IMR-90 (cell line): ENCODE measurements at regions not wholly inside any gene's neighbourhood (a gene's known extent, or its start where the extent isn't known, plus 50 kb on each side); places are given as distances from the start of the nearest gene placed in this dataset.

ENCODE experiments used
- BHLHE40 ChIP-seq: fragments of 150-350 bp; IDR thresholded peaks from 2 replicates; pipeline ENCODE4 v1.6.1; 2016; ENCODE audit warnings: mild to moderate bottlenecking, low read depth, low read length
- CEBPB ChIP-seq: IDR thresholded peaks from 2 replicates; pipeline ENCODE4 v1.6.1; 2012; ENCODE audit warnings: low read depth, low read length, improper control_type of control experiment
- CHD1 ChIP-seq: IDR thresholded peaks from 2 replicates; pipeline ENCODE4 v1.6.1; 2012; ENCODE audit warnings: low read depth, low read length, improper control_type of control experiment
- ELK1 ChIP-seq: fragments of 150-350 bp; IDR thresholded peaks from 2 replicates; pipeline ENCODE4 v1.6.1; 2016; ENCODE audit warnings: low read depth, mild to moderate bottlenecking, low read length, moderate library complexity, borderline replicate concordance
- FOS ChIP-seq: fragments of 150-350 bp; IDR thresholded peaks from 2 replicates; pipeline ENCODE4 v1.6.1; 2016; ENCODE audit warnings: low read depth, low read length
- MAFK ChIP-seq: IDR thresholded peaks from 2 replicates; pipeline ENCODE4 v1.6.1; 2012; ENCODE audit warnings: low read depth, low read length, improper control_type of control experiment
- MAZ ChIP-seq: IDR thresholded peaks from 2 replicates; pipeline ENCODE4 v1.6.1; 2012; ENCODE audit warnings: low read depth, mild to moderate bottlenecking, low read length, improper control_type of control experiment, moderate library complexity, borderline replicate concordance
- MXI1 ChIP-seq: IDR thresholded peaks from 2 replicates; pipeline ENCODE4 v1.6.1; 2012; ENCODE audit warnings: low read depth, mild to moderate bottlenecking, low read length, moderate library complexity, borderline replicate concordance
- POLR2A ChIP-seq: IDR thresholded peaks from 2 replicates; pipeline ENCODE4 v1.6.1; 2012; ENCODE audit warnings: mild to moderate bottlenecking, low read depth, low read length
- RAD21 ChIP-seq: IDR thresholded peaks from 2 replicates; pipeline ENCODE4 v1.6.1; 2012; ENCODE audit warnings: low read length, improper control_type of control experiment
- RCOR1 ChIP-seq: IDR thresholded peaks from 2 replicates; pipeline ENCODE4 v1.6.1; 2012; ENCODE audit warnings: mild to moderate bottlenecking, low read length, improper control_type of control experiment; ENCODE audit not compliant: insufficient replicate concordance
- USF2 ChIP-seq: fragments of 150-350 bp; IDR thresholded peaks from 2 replicates; pipeline ENCODE4 v1.6.1; 2017; ENCODE audit warnings: mild to moderate bottlenecking, antibody characterized with exemption, low read length, low read depth
- TF ChIP-seq, protein P1 (sequence below): conservative IDR thresholded peaks from 2 replicates; pipeline ENCODE4 v1.5.1; 2012; ENCODE audit warnings: mild to moderate bottlenecking, low read depth, low read length, improper control_type of control experiment

DNA sequence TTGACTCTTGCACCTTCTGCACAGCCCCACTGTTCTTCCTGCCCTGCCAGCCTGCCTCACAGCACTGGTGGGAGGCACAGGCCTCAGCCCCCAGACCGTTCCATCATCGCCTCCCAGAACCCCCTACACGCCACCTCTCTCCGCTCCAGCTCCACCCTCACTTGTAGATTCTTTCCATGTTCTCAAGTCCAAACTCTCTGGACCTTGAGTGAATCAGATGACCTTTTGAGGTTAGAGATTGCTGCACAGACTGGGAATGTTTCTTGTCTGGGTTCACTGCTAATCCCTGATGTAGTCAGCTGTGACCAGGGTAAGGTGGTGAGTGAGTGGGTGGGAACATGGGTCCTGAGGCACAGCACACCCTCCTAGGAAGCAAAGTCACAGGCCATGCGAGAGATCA lies 272.4 kb downstream of the IRF8 start:
- TF ChIP-seq, protein P1, sequence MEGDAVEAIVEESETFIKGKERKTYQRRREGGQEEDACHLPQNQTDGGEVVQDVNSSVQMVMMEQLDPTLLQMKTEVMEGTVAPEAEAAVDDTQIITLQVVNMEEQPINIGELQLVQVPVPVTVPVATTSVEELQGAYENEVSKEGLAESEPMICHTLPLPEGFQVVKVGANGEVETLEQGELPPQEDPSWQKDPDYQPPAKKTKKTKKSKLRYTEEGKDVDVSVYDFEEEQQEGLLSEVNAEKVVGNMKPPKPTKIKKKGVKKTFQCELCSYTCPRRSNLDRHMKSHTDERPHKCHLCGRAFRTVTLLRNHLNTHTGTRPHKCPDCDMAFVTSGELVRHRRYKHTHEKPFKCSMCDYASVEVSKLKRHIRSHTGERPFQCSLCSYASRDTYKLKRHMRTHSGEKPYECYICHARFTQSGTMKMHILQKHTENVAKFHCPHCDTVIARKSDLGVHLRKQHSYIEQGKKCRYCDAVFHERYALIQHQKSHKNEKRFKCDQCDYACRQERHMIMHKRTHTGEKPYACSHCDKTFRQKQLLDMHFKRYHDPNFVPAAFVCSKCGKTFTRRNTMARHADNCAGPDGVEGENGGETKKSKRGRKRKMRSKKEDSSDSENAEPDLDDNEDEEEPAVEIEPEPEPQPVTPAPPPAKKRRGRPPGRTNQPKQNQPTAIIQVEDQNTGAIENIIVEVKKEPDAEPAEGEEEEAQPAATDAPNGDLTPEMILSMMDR, result no peak
- no peak for TF ChIP-seq CHD1
- TF ChIP-seq POLR2A, result peak; percentile 58
- TF ChIP-seq CEBPB, result peak; percentile 95
- TF ChIP-seq MXI1, result no peak
- TF ChIP-seq USF2, result no peak
- TF ChIP-seq RAD21, result no peak
- no peak; the same call in 1 of the 2 replicates for TF ChIP-seq BHLHE40
- TF ChIP-seq ELK1, result no peak
- TF ChIP-seq FOS, result peak; percentile 96
- no peak for TF ChIP-seq MAFK
- TF ChIP-seq MAZ, result peak; percentile 34; the same call in 1 of the 2 replicates
- peak; percentile 28 for TF ChIP-seq RCOR1
